Testis (tissue), 2 donors: ENCODE measurements at regions not wholly inside any gene's neighbourhood (a gene's known extent, or its start where the extent isn't known, plus 50 kb on each side); places are given as distances from the start of the nearest gene placed in this dataset.

Experiments
- DNase-seq: peaks from one replicate; pipeline ENCODE4 v3.0.0-alpha.2; 2019
- H3K27ac ChIP-seq, 2 donors: fragments of 200-600 bp; sonication (generic); one replicate each; pipeline ENCODE4 v1.5.1; 2019
- H3K27me3 ChIP-seq: fragments of 200-600 bp; sonication (generic); one replicate; pipeline ENCODE4 v1.5.1; 2019
- H3K36me3 ChIP-seq: fragments of 200-600 bp; sonication (generic); one replicate; pipeline ENCODE4 v1.5.1; 2017; ENCODE audit warnings: low read depth; ENCODE audit errors: missing control alignments
- H3K4me1 ChIP-seq: fragments of 200-600 bp; sonication (generic); one replicate; pipeline ENCODE4 v1.5.1; 2019
- H3K4me3 ChIP-seq, 2 donors: fragments of 200-600 bp; sonication (generic); one replicate each; pipeline ENCODE4 v1.5.1; 2017 to 2019
- H3K9me3 ChIP-seq: fragments of 200-600 bp; sonication (generic); one replicate; pipeline ENCODE4 v1.5.1; 2017
- CTCF ChIP-seq, 3 experiments: fragments of 450-650 bp in 2 of 3; fragments of 200-600 bp in 1 of 3; sonication (generic) in 1 of 3; IDR thresholded peaks; one replicate each; pipeline ENCODE4 v1.5.1; 2016 to 2019; ENCODE audit warnings: antibody characterized with exemption in 3 of 3, mild to moderate bottlenecking in 2 of 3, moderate library complexity in 1 of 3
- POLR2A ChIP-seq: fragments of 450-650 bp; IDR thresholded peaks from one replicate; pipeline ENCODE4 v1.6.1; 2017; ENCODE audit warnings: antibody characterized with exemption, mild to moderate bottlenecking, moderate library complexity
- WGBS, 2 donors: methylation state at CpG; one replicate each; pipeline ENCODE4 v1.1.5; 2018; 5-methylcytosine and 5-hydroxymethylcytosine counted together
- intact Hi-C: fragments of 100-400 bp; cut with DNase I; formaldehyde crosslinking; loops from one replicate; pipeline ENCODE4 v1.15.1; 2023; ENCODE audit warnings: low total_unique reads

DNA sequence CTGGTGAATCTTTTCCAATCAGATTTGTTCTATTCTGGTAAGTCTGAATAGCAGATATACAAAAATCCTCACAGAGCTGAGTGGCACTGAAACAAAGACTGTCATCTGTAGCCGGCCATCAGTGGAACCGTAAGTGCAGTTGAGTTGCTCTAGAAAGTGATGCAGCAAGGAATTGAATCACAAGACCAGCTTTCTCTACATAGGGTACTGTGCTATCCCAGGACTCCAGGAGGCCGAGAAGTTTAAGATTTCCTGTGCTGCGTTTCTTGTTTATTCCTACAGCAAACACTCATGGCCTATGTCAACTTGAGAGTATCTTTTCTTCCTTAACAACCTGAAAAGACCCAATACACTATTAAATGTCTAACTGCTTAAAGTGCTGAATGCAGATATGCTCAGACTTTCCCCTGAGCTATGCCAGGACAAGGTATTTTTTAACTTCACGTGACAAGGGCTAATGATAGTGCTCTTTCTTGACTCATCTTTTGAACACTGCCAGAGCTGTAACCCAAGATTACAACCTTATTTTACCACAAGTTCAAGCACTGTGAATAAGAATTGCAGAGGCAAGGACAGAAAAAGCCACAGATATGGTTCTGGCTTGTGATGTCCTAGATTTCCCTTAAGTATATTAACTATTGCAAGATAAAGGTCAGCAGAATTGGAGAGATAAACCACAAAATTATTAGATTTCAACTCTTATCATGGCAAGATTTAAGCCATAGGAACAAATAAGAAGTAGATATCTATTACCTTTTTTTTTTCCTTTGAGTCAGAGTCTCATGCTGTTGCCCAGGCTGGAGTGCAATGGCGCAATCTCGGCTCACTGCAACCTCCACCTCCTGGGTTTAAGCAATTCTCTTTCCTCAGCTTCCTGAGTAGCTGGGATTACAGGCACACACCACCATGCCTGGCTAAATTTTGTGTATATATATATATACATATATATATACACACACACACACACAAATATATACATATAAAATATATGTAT is 71.6 kb downstream of the GJA1 start:
- intact Hi-C loops, result no loop called here
- no peaks in the 10 kb centered on the region for H3K4me1 ChIP-seq
- no peak overlapping the region for H3K4me3 ChIP-seq
- no peaks in the 10 kb centered on the region for H3K9me3 ChIP-seq
- no peaks in the 10 kb centered on the region for H3K27me3 ChIP-seq
- TF ChIP-seq POLR2A (no peak), CTCF (IDR thresholded peaks at IDR 0.05) (no peak)
- no peak overlapping the region for H3K27ac ChIP-seq
- WGBS, 2 donors, result 76 to 78% methylated on average over 7 of the region's 7 CpGs
- no peak for DNase-seq
- no peaks in the 10 kb centered on the region for H3K36me3 ChIP-seq

- H3K27ac ChIP-seq, result peak overlapping the region; percentile 31 to 38
- H3K9me3 ChIP-seq, result no peaks in the 10 kb centered on the region
- intact Hi-C loops, result no loop called here
- TF ChIP-seq POLR2A, result no peak
- no peak for TF ChIP-seq CTCF (IDR thresholded peaks at IDR 0.05)
- H3K27me3 ChIP-seq, result no peaks in the 10 kb centered on the region
- DNase-seq, result no peak
- H3K36me3 ChIP-seq, result no peaks in the 10 kb centered on the region
- H3K4me3 ChIP-seq, result no peak overlapping the region
- WGBS, 2 donors, result 56 to 68% methylated on average over 8 of the region's 8 CpGs
- H3K4me1 ChIP-seq, result no peaks in the 10 kb centered on the region
Observed at GRCh38 chr6:121510568-121511177, 75.2 kb downstream of the GJA1 start.

DNA sequence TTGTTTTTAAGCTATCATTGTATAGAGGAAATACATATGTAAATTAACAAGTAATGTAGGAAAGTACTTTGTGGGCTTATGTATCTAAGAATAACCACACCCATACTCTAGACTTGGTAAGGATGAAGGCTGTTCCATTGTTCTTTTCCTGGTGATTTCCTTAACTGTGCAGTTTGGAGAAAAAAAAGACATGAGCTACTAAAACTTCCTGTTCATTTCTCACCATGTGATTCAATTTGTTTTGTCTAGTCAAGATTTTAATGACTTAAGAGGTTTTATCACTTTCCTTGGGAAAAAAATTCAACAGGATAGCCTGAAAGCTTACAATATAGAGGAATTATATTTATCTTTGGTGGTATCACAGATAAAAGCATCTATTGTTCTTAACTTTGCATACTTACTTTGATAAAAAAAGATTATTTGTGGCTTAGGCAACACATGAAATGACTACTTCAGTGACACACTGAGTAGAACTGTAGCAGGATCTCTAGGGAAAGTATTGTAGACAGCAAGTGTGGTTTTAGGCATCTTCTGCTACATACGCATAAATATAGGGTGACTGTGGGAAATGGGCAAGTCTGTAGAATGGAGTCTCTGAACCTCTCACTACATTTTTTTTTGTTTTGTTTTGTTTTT is 80.3 kb downstream of the GJA1 start:
- Histone ChIP-seq H3K27me3 (no peaks in the 10 kb centered on the region), H3K36me3 (no peaks in the 10 kb centered on the region), H3K9me3 (no peaks in the 10 kb centered on the region), H3K4me1 (no peaks in the 10 kb centered on the region), H3K4me3 (no peak overlapping the region), H3K27ac (no peak overlapping the region)
- intact Hi-C loops, result no loop called here
- WGBS, 2 donors, result 93 to 97% methylated on average over 1 of the region's 1 CpG
- TF ChIP-seq POLR2A (no peak), CTCF (IDR thresholded peaks at IDR 0.05) (no peak)
- DNase-seq, result no peak

DNA sequence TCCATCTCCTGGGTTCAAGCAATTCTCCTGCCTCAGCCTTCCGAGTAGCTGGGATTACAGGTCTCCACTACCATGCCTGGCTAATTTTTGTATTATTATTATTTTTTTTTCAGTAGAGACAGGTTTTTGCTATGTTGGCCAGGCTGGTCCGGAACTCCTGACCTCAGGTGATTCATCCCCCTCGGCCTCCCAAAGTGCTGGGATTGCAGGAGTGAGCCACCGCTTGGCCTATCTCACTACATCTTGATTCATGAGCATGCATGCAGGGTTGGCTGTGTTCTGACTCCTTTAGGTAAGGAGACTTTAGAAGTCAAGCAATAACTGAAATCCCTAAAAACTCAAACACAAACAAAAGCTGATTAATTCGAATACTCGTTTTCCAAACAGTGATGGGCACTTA is 80.9 kb downstream of the GJA1 start:
- no peaks in the 10 kb centered on the region for H3K4me1 ChIP-seq
- H3K27me3 ChIP-seq, result no peaks in the 10 kb centered on the region
- intact Hi-C loops, result no loop called here
- no peak overlapping the region for H3K27ac ChIP-seq
- WGBS, 2 donors, result 91 to 97% methylated on average over 6 of the region's 6 CpGs
- no peak overlapping the region for H3K4me3 ChIP-seq
- DNase-seq, result no peak
- TF ChIP-seq CTCF (IDR thresholded peaks at IDR 0.05) (no peak), POLR2A (no peak)
- H3K36me3 ChIP-seq, result no peaks in the 10 kb centered on the region
- H3K9me3 ChIP-seq, result no peaks in the 10 kb centered on the region
